ENCODE measurements at regions not wholly inside any gene's neighbourhood (a gene's known extent, or its start where the extent isn't known, plus 50 kb on each side); places are given as distances from the start of the nearest gene placed in this dataset.
"Not testable (repeated sequence)": the region's sequence is repeated elsewhere in the genome, so short reads cannot be mapped to it uniquely, and the experiment has no call there.

- Mint-ChIP-seq H3K9me3 (peaks cover 6% of the 10 kb centered on the region), H3K27me3 (ENCODE audit: low read depth) (no peaks in the 10 kb centered on the region), H3K27ac (ENCODE audit: unreplicated experiment) (no peak overlapping the region), H3K36me3 (ENCODE audit: low read depth) (no peaks in the 10 kb centered on the region), H3K4me3 (no peak overlapping the region), H3K4me1 (no peaks in the 10 kb centered on the region)
- TF ChIP-seq, protein P1, sequence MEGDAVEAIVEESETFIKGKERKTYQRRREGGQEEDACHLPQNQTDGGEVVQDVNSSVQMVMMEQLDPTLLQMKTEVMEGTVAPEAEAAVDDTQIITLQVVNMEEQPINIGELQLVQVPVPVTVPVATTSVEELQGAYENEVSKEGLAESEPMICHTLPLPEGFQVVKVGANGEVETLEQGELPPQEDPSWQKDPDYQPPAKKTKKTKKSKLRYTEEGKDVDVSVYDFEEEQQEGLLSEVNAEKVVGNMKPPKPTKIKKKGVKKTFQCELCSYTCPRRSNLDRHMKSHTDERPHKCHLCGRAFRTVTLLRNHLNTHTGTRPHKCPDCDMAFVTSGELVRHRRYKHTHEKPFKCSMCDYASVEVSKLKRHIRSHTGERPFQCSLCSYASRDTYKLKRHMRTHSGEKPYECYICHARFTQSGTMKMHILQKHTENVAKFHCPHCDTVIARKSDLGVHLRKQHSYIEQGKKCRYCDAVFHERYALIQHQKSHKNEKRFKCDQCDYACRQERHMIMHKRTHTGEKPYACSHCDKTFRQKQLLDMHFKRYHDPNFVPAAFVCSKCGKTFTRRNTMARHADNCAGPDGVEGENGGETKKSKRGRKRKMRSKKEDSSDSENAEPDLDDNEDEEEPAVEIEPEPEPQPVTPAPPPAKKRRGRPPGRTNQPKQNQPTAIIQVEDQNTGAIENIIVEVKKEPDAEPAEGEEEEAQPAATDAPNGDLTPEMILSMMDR (conservative IDR thresholded peaks at IDR 0.05), result no peak
- no peak for DNase-seq (ENCODE audit: low read depth, low spot score)
These were observed 278.4 kb upstream of the PTCHD4 start for GRCh38 chr6:48389146-48390043.

DNA sequence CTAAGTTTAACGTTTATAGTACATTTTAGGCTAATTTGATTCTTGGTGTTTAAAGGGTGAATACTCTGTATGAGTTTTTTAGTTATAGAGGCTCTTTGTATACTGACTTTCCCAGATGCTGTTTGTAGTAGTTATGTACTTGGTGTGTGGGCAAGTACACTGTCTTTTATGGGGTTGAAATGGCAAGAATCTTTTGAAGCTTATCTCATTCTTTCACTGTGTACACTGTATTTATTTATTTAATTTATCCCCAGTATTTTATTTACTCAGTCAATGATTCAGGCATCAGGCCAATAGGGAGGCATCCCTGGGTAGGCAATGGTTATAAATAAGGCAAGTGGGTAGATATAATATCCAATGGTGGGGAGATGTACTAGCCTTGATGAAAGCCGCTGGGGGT, 277.0 kb upstream of the PTCHD4 start:
- H3K9me3 Mint-ChIP-seq, result peaks cover 4% of the 10 kb centered on the region
- DNase-seq (ENCODE audit: low read depth, low spot score), result no peak
- H3K36me3 Mint-ChIP-seq (ENCODE audit: low read depth), result no peaks in the 10 kb centered on the region
- no peak overlapping the region for H3K4me3 Mint-ChIP-seq
- H3K27me3 Mint-ChIP-seq (ENCODE audit: low read depth), result no peaks in the 10 kb centered on the region
- TF ChIP-seq, protein P1 (conservative IDR thresholded peaks at IDR 0.05), result no peak
- H3K27ac Mint-ChIP-seq (ENCODE audit: unreplicated experiment), result no peak overlapping the region
- no peaks in the 10 kb centered on the region for H3K4me1 Mint-ChIP-seq

- H3K4me1 Mint-ChIP-seq, result no peaks in the 10 kb centered on the region
- no peaks in the 10 kb centered on the region for H3K36me3 Mint-ChIP-seq (ENCODE audit: low read depth)
- H3K4me3 Mint-ChIP-seq, result no peak overlapping the region
- TF ChIP-seq, protein P1 (conservative IDR thresholded peaks at IDR 0.05), result no peak
- no peaks in the 10 kb centered on the region for H3K9me3 Mint-ChIP-seq
- no peaks in the 10 kb centered on the region for H3K27me3 Mint-ChIP-seq (ENCODE audit: low read depth)
- H3K27ac Mint-ChIP-seq (ENCODE audit: unreplicated experiment), result no peak overlapping the region
- no peak for DNase-seq (ENCODE audit: low read depth, low spot score)
These were observed 267.9 kb upstream of the PTCHD4 start for GRCh38 chr6:48378884-48379407.

- Mint-ChIP-seq H3K27me3 (ENCODE audit: low read depth) (no peaks in the 10 kb centered on the region), H3K4me1 (no peaks in the 10 kb centered on the region), H3K27ac (ENCODE audit: unreplicated experiment) (no peak overlapping the region), H3K36me3 (ENCODE audit: low read depth) (no peaks in the 10 kb centered on the region), H3K9me3 (no peaks in the 10 kb centered on the region), H3K4me3 (no peak overlapping the region)
- TF ChIP-seq, protein P1 (conservative IDR thresholded peaks at IDR 0.05), result no peak
- no peak for DNase-seq (ENCODE audit: low read depth, low spot score)
These were observed 266.1 kb upstream of the PTCHD4 start for GRCh38 chr6:48377115-48377514.

DNA sequence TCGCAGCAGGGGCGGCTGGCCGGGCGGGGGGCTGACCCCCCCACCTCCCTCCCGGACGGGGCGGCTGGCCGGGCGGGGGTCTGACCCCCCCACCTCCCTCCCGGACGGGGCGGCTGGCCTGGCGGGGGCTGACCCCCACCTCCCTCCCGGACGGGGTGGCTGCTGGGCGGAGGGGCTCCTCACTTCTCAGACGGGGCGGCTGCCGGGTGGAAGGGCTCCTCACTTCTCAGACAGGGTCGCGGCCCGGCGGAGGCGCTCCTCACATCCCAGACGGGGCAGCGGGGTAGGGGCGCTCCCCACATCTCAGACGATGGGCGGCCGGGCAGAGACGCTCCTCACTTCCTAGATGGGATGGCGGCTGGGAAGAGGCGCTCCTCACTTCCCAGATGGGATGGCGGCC, 260.2 kb upstream of the PTCHD4 start:
- H3K4me3 Mint-ChIP-seq; H3K36me3 Mint-ChIP-seq (ENCODE audit: low read depth); DNase-seq (ENCODE audit: low read depth, low spot score): not testable (repeated sequence)

GRCh38 chr6:48369100-48369499, 258.1 kb upstream of the PTCHD4 start:
- no peaks in the 10 kb centered on the region for H3K4me1 Mint-ChIP-seq
- peaks cover 7% of the 10 kb centered on the region for H3K36me3 Mint-ChIP-seq (ENCODE audit: low read depth)
- no peak overlapping the region for H3K4me3 Mint-ChIP-seq
- peaks cover 2% of the 10 kb centered on the region for H3K9me3 Mint-ChIP-seq
- no peak overlapping the region for H3K27ac Mint-ChIP-seq (ENCODE audit: unreplicated experiment)
- DNase-seq (ENCODE audit: low read depth, low spot score), result no peak
- no peaks in the 10 kb centered on the region for H3K27me3 Mint-ChIP-seq (ENCODE audit: low read depth)
- TF ChIP-seq, protein P1 (conservative IDR thresholded peaks at IDR 0.05), result no peak

More for the DNA sequence above, 260.2 kb upstream of the PTCHD4 start:
- not testable (repeated sequence) for H3K27ac Mint-ChIP-seq (ENCODE audit: unreplicated experiment); H3K27me3 Mint-ChIP-seq (ENCODE audit: low read depth); H3K9me3 Mint-ChIP-seq; H3K4me1 Mint-ChIP-seq

All from neural crest cell (in vitro differentiated cells).